C4-2B (cell line): ENCODE measurements at regions not wholly inside any gene's neighbourhood (a gene's known extent, or its start where the extent isn't known, plus 50 kb on each side); places are given as distances from the start of the nearest gene placed in this dataset.

Experiments used
- H3K27ac ChIP-seq: fragments of 450-650 bp; 2 replicates; pipeline ENCODE4 v1.5.1; 2017
- CTCF ChIP-seq: fragments of 450-650 bp; conservative IDR thresholded peaks from 2 replicates; pipeline ENCODE4 v1.5.1; 2017; ENCODE audit warnings: mild to moderate bottlenecking
- ZFX ChIP-seq: fragments of 450-650 bp; IDR thresholded peaks from 2 replicates; pipeline ENCODE4 v1.6.1; 2017

- no peak overlapping the region for H3K27ac ChIP-seq
- TF ChIP-seq ZFX (no peak), CTCF (no peak)
These were observed 120.3 kb upstream of the SLC6A11 start for GRCh38 chr3:10695595-10696285.

- no peak overlapping the region for H3K27ac ChIP-seq
- TF ChIP-seq CTCF (no peak), ZFX (no peak)
These were observed 118.1 kb upstream of the SLC6A11 start for GRCh38 chr3:10697918-10698317.

- TF ChIP-seq CTCF (no peak), ZFX (no peak)
- H3K27ac ChIP-seq, result no peak overlapping the region
These were observed 115.2 kb upstream of the SLC6A11 start for GRCh38 chr3:10700821-10701220.

- no peak overlapping the region for H3K27ac ChIP-seq
- TF ChIP-seq ZFX, result no peak
- TF ChIP-seq CTCF, result no peak
These were observed 112.9 kb upstream of the SLC6A11 start for GRCh38 chr3:10702961-10703740.

GRCh38 chr3:10703875-10704274, 112.2 kb upstream of the SLC6A11 start:
- no peak for TF ChIP-seq ZFX
- peak; percentile 32 for TF ChIP-seq CTCF
- H3K27ac ChIP-seq, result no peak overlapping the region

- no peak overlapping the region for H3K27ac ChIP-seq
- TF ChIP-seq ZFX (no peak), CTCF (no peak)
These were observed 109.8 kb upstream of the SLC6A11 start for GRCh38 chr3:10706156-10706739.
